DOHH2 (cell line): ENCODE measurements at regions not wholly inside any gene's neighbourhood (a gene's known extent, or its start where the extent isn't known, plus 50 kb on each side); places are given as distances from the start of the nearest gene placed in this dataset.

Experiments
- H3F3A ChIP-seq: fragments of 200-600 bp; sonication (generic), shearing (Covaris generic); 2 replicates; pipeline ENCODE4 v1.6.0; 2016; ENCODE audit warnings: antibody characterized with exemption, mild to moderate bottlenecking; ENCODE audit not compliant: control insufficient read depth, insufficient read depth
- H3K27ac ChIP-seq: fragments of 200-600 bp; sonication (generic); 2 replicates; pipeline ENCODE4 v1.5.1; 2014; ENCODE audit warnings: low read depth, mild to moderate bottlenecking, low read length, moderate library complexity
- H3K27me3 ChIP-seq: fragments of 200-600 bp; sonication (generic); 2 replicates; pipeline ENCODE4 v1.6.1; 2014; ENCODE audit warnings: mild to moderate bottlenecking, low read length, mixed read lengths; ENCODE audit not compliant: control insufficient read depth
- H3K36me3 ChIP-seq: fragments of 200-600 bp; sonication (generic); 2 replicates; pipeline ENCODE4 v1.6.1; 2014; ENCODE audit warnings: mild to moderate bottlenecking, low read length, moderate library complexity, mixed read lengths; ENCODE audit not compliant: control insufficient read depth
- H3K4me1 ChIP-seq: fragments of 200-600 bp; sonication (generic); 2 replicates; pipeline ENCODE4 v1.6.1; 2014; ENCODE audit warnings: mild to moderate bottlenecking, low read length, mixed read lengths; ENCODE audit not compliant: control insufficient read depth
- H3K4me2 ChIP-seq: fragments of 200-600 bp; sonication (generic); 2 replicates; pipeline ENCODE4 v1.6.0; 2014; ENCODE audit warnings: mild to moderate bottlenecking, low read length, moderate library complexity
- H3K4me3 ChIP-seq: fragments of 200-600 bp; sonication (generic); 2 replicates; pipeline ENCODE4 v1.5.1; 2014; ENCODE audit warnings: mild to moderate bottlenecking, low read length, mixed read lengths
- H3K79me2 ChIP-seq: fragments of 200-600 bp; sonication (generic); 2 replicates; pipeline ENCODE4 v1.6.1; 2014; ENCODE audit warnings: mild to moderate bottlenecking, low read length, mixed read lengths; ENCODE audit not compliant: control insufficient read depth
- H3K9me2 ChIP-seq: fragments of 200-600 bp; sonication (generic); replicated peaks from 2 replicates; pipeline ENCODE4 v1.6.1; 2014; ENCODE audit warnings: mild to moderate bottlenecking, low read length, mixed read lengths; ENCODE audit not compliant: control insufficient read depth
- H3K9me3 ChIP-seq: fragments of 200-600 bp; sonication (generic); 2 replicates; pipeline ENCODE4 v1.6.1; 2014; ENCODE audit warnings: antibody characterized with exemption, low read length, mixed read lengths; ENCODE audit not compliant: control insufficient read depth, insufficient read depth
- H4K20me1 ChIP-seq: fragments of 200-600 bp; sonication (generic); 2 replicates; pipeline ENCODE4 v1.6.0; 2014; ENCODE audit warnings: low read depth, mild to moderate bottlenecking, antibody characterized with exemption, low read length, moderate library complexity; ENCODE audit not compliant: control insufficient read depth, insufficient read depth
- EZH2phosphoT487 ChIP-seq: fragments of 200-600 bp; sonication (generic); IDR thresholded peaks from 2 replicates; pipeline ENCODE4 v1.6.1; 2017; ENCODE audit warnings: borderline replicate concordance, mild to moderate bottlenecking, antibody characterized with exemption, low read length, moderate library complexity, mixed read lengths
- TF ChIP-seq, protein P1 (sequence below): fragments of 200-600 bp; sonication (generic); IDR thresholded peaks from one replicate; pipeline ENCODE4 v1.5.1; 2014; ENCODE audit warnings: antibody characterized with exemption, mild to moderate bottlenecking, low read depth, low read length; ENCODE audit not compliant: poor library complexity, severe bottlenecking

DNA sequence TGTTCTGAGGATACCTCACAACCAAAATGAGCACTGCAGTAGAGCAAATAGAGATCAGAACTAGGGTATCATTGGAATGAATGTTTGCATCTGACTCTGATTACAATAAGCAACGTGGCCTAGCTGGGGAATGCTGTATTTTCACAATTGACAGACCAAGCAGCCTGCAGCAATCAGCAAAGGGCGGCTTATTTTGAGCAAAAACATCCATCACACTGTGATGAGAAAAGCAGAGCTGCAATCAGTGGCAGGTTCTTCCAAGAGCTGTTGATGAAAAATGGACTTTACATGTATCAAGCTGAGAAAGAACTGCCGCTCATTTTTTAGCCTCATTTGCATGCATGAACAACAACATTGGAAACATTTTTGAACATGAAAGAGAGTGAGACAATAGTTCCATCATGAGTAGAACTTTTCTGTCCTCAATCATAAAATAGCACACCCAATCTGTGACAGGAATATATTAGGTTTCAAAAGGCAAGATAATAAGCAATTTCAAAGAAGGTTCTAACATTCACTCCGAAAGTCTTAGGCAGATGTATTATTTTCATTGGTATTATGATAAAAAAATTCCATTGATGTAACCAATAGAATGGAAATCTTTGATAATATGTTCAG, 249.7 kb upstream of the FBXO33 start:
- Histone ChIP-seq H3K27me3 (no peaks in the 10 kb centered on the region), H3K4me1 (no peaks in the 10 kb centered on the region), H3K27ac (no peak overlapping the region), H3K79me2 (no peaks in the 10 kb centered on the region), H3F3A (no peaks in the 10 kb centered on the region), H3K36me3 (no peaks in the 10 kb centered on the region), H3K9me3 (no peaks in the 10 kb centered on the region; the same call in 1 of the 2 replicates), H3K4me3 (no peak overlapping the region), H4K20me1 (no peaks in the 10 kb centered on the region), H3K9me2 (no peaks in the 10 kb centered on the region), H3K4me2 (no peak overlapping the region)
- no peak for TF ChIP-seq EZH2phosphoT487
- TF ChIP-seq, protein P1, sequence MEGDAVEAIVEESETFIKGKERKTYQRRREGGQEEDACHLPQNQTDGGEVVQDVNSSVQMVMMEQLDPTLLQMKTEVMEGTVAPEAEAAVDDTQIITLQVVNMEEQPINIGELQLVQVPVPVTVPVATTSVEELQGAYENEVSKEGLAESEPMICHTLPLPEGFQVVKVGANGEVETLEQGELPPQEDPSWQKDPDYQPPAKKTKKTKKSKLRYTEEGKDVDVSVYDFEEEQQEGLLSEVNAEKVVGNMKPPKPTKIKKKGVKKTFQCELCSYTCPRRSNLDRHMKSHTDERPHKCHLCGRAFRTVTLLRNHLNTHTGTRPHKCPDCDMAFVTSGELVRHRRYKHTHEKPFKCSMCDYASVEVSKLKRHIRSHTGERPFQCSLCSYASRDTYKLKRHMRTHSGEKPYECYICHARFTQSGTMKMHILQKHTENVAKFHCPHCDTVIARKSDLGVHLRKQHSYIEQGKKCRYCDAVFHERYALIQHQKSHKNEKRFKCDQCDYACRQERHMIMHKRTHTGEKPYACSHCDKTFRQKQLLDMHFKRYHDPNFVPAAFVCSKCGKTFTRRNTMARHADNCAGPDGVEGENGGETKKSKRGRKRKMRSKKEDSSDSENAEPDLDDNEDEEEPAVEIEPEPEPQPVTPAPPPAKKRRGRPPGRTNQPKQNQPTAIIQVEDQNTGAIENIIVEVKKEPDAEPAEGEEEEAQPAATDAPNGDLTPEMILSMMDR: no peak

GRCh38 chr14:39680777-39681176, 248.5 kb upstream of the FBXO33 start:
- Histone ChIP-seq H3K36me3 (no peaks in the 10 kb centered on the region), H3F3A (no peaks in the 10 kb centered on the region), H3K4me2 (no peak overlapping the region), H4K20me1 (no peaks in the 10 kb centered on the region), H3K27me3 (no peaks in the 10 kb centered on the region), H3K79me2 (no peaks in the 10 kb centered on the region), H3K9me2 (no peaks in the 10 kb centered on the region), H3K4me3 (no peak overlapping the region), H3K9me3 (no peaks in the 10 kb centered on the region; the same call in 1 of the 2 replicates), H3K27ac (no peak overlapping the region), H3K4me1 (no peaks in the 10 kb centered on the region)
- no peak for TF ChIP-seq EZH2phosphoT487
- TF ChIP-seq, protein P1: no peak

DNA sequence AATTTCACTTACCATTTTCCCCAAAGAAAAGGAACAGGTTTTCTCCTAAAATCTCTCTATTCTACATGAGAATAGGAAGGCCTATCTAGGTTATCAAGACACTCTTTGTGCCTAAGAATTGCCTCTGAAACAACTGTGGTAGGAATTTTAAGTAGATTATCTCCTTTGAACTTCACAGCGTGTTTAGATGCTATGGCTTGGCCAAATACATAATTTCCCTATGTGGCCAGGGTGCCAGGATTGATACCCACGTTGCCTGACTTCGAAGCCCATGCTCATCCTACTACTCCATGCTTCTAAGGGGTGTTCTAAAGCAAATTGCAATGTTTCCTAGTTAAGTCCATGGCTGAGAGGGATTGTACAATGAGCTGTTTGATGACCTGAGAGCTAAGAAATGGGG, 241.5 kb upstream of the FBXO33 start:
- Histone ChIP-seq H3K27ac (no peak overlapping the region), H3K79me2 (no peaks in the 10 kb centered on the region), H3K4me1 (no peaks in the 10 kb centered on the region), H3K4me3 (no peak overlapping the region), H3F3A (no peaks in the 10 kb centered on the region), H3K27me3 (no peaks in the 10 kb centered on the region), H3K36me3 (no peaks in the 10 kb centered on the region), H3K9me3 (no peaks in the 10 kb centered on the region), H3K4me2 (no peak overlapping the region), H4K20me1 (no peaks in the 10 kb centered on the region), H3K9me2 (no peaks in the 10 kb centered on the region)
- TF ChIP-seq, protein P1: no peak
- no peak for TF ChIP-seq EZH2phosphoT487
